SK-MEL-5 (cell line): ENCODE measurements at regions not wholly inside any gene's neighbourhood (a gene's known extent, or its start where the extent isn't known, plus 50 kb on each side); places are given as distances from the start of the nearest gene placed in this dataset.

Experiments
- DNase-seq: peaks from one replicate; pipeline ENCODE4 v3.0.0-alpha.2; 2016; ENCODE audit warnings: low read depth, low spot score
- in situ Hi-C: cut with HindIII; loops from 2 replicates; pipeline ENCODE4 v1.10.0; 2016; ENCODE audit warnings: low sequenced_read_pairs, high pct_unique_total_duplicates, low pct_unique_long_range_greater_than_20kb

DNA sequence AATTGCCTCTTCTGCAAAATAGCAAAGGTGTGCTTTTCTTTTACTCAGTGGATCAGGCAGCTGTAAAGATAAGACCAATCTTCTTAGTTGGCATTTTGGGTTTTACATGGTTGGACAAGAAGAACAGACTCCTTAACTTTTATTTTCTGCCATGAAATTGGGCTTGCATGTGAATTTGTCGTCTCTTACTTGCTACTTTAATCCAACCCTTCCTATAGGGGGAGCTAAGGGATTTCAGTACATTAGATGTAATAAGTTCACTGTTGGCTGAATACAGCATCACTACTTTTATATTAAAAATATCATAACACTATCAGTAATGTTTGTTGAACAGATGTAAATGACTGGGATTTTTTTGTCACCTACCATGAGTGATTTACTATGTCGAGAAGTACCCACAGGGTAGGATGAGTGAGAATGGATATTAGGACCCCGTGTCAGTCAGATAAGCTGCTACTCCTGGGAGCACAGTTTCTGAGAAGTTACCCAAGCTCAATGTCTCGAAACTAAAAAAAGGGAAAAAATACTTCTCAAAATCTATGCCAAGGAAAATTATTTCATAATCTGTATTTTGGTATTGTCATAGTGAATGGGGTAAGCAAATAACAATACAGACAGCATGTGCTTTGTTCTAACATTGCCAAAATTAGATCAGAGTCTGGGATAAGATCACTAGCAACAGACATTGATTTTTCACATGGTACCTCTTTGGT lies 127.4 kb upstream of the AGR3 start:
- DNase-seq, result peak; percentile 77
- in situ Hi-C loops, result no loop called here

DNA sequence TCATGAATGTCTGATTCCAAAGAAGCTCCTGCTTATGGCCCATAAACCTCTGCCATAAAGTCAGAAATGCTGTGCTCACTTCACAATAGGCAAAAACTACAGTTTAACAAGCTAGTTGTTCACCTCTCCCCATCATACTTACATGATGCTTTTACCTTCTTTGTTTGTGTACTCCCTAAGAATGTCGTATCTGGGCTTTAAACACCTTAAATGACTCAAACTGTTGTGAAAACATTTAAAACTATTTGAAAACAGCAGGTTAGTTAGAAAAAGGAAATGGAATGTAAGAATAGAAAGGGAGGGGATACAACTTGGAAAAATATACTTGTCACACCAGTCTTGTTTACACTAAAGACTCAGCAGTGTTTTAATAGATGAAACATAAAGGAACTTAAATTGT lies 128.2 kb upstream of the AGR3 start:
- DNase-seq, result no peak
- in situ Hi-C loops, result no loop called here

DNA sequence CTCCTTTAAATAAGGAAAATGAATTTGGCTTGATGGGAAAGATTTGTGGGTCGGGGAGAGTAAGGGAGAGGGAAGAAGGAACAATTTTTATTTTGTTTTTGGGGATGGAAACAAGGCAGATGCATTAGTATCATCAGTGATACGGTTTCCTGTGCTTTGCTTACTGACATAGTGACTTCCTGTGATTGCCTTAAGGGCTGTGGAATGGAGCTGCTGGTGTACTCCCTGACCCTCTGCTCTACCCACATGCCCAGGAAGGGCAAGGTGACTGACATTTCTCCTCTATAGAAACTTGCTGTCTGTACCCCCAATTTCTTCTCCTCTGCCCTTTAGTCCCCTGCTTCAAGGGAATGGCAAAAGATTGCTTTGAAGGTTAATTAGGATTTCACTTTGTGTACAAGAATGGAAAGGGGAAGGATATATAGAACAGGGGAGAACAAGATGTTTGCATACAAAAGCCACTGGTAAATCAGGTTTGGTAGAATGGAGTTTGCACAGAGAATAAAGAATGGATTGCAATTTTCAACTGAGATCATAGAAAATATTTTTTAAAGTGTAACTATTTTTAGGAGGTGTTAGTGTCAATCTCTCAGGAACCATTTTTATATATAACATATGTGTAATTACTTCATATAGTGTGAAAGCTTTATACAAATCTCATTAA lies 129.0 kb upstream of the AGR3 start:
- in situ Hi-C loops, result no loop called here
- DNase-seq, result no peak

DNA sequence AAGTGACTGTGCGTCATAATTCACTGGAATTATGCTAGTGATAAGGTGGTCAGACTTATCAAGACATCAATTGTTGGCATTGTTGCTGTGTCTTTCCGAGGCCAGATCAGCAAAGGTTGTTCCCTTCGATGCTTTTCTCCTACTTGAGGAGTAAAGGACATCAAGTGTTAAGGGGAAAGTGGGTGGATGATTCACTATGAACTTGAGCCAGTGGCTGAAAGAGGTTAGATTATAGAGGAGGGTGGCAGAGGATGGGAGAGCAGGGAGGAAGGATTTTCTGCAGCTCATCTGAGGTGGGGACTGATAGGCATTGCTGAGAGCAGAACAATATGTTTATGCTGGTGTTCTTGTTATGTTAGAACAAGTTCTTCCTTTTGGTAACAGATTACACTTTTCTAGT lies 131.4 kb upstream of the AGR3 start:
- no peak for DNase-seq
- in situ Hi-C loops, result no loop called here

DNA sequence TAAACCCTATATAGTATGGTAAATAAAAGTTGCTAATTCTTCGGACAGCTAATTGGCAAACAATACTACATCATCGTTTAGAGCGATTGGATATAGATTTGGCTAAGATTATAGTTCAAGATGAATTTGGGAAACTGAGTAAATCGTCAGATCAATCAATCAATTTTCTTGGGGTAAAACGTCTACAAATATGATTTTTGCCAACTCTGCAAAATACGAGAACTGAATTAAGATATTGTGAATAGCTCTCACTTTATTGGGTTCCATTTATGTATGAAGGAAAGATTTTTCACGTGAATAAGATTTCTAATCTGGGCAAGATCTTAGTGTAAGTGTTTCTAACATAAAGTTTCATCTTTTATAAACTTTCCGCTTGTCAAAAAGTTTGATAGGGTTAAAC lies 132.9 kb upstream of the AGR3 start:
- in situ Hi-C loops, result no loop called here
- DNase-seq, result no peak

DNA sequence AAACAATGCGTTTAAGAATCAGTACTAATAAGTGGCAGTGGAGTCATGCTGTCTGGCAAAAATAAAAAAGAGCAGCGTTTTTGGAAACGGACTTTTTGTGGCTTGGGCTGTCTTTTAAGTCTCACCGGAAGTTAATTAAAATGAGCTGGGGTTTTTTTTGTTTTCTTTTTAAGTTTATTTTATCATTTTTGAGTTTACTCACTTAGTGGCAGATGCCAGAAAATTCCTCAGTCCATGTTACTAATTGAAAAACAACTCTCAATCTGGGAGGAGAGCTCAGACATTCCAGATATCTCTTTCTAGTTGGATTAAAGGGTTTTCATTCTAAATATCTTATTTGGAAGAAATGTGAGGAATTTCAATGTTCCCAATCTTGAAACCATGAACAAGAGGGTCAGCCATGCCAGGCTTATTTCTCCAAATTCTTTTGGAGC lies 133.8 kb upstream of the AGR3 start:
- no peak for DNase-seq

DNA sequence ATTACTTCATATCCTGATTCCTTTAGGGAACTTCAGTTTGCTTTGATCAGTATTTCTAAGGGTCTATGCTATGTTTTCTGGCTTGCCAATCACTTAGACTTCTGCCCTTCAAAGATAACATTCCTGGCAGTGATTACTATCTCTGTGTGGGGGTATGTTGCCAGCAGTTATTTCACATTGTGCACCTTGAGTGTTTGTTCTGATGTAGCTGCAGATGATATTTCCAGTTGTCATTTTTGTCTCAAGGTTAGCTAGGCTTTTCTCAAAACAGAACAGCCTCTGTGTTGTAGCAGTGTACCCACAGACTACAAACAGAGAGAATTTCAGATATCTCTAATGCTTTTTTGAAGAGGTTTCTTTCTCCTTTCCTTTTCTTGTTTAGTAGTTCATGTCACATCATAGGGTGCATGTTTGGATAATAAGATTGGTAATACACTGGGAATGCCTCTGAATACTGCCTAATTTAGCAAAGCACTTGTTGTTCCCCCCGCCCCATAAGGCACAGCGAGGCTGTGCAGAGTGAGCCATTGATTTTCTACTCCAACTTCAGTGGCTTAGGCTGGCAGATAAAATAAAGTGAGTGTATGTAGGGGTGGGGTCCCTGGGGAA lies 134.7 kb upstream of the AGR3 start:
- in situ Hi-C loops, result no loop called here
- no peak for DNase-seq

More for the DNA sequence above, 133.8 kb upstream of the AGR3 start:
- in situ Hi-C loops, result no loop called here

DNA sequence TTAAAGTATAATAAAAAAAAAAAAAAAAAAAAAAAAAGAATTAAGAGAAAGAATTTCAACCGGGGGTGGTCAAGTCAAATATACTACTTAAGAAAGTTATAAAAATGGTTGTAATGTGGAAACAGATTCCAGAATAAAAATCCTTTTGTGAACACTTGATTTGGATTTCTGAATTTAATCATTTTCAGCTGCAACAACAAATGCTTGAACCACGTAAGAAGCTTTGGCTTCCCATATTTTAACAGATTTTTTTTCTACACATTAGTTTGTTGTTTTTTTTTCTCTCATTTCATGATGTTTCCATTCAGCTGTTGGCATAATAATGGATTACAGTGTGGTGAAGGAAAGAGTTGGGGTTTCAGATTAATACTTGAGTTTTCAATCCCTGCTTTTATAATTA lies 137.3 kb upstream of the AGR3 start:
- in situ Hi-C loops, result no loop called here
- DNase-seq, result no peak

DNA sequence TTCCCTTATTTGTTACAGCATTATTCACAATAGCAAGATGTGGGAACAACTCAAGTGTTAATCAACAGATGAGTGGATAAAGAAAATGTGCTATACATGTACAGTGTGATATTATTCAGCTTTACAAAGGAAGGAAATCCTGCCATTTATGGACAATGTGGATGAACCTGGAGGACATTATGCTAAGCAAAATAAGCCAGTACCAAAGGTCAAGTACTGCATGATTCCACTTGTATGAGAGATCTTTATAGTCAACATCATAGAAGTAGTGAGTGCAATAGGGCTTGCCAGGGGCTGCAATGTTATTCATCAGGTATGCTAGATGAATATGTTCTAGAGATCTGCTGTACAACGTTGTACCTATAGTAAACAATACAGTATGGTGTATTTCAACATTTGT lies 138.5 kb upstream of the AGR3 start:
- in situ Hi-C loops, result no loop called here
- DNase-seq, result no peak

DNA sequence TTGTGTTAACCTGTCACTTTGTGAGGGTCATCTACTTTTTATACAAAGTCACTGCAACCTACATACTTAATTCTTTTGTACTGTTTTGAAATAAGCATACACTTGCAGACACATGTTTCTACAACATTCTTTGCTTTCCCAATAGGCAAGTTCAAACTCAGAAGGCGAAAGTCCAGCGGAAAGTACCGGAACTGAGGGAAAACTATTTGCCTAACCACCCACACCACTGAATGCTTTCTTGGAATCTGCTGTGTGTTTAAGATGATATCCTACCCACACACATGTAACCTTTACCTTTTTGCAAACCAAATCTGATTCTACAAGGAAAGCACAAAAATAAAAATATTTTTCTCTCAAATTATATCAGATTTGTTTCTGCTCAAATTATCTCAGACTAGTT lies 139.4 kb upstream of the AGR3 start:
- in situ Hi-C loops, result no loop called here
- no peak for DNase-seq

DNA sequence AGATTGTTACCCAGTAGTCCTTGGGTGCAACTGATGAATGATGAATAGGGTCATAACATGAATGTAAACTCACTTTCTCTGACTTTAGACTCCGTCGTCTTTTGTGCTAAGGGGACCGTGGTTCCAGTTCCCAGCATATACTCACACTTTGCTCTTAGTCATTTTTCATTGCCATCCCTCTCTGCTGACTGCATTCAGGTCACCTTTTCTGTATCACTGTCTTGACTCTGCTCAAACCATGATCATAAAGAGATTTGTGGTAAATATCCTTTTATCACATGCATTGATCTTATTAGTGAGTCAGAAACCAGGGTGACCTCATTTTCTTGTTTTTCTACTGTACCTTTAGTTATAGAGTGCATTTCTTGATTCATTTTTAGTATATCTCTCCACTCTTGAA lies 141.1 kb upstream of the AGR3 start:
- in situ Hi-C loops, result no loop called here

DNA sequence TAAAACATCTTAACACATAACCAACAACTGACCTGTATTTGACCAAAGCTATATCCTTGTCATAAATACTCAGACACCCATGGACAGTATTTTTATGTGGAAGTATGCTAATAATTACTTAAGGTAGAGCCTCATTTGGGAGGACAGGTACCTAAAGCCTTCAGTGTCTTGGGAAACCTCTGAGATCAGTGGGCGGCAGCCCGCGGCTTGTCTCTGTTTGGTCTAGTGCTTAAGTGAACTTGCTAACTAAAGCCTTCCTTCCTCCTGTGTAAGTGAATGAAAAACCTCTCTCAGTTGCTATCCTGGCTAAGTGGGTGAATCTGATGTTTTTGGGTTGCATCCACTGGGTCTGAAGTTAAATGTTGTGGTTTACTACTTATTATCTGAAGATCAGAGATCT lies 144.5 kb upstream of the AGR3 start:
- in situ Hi-C loops, result no loop called here
- DNase-seq, result no peak

More for the DNA sequence above, 141.1 kb upstream of the AGR3 start:
- DNase-seq, result no peak

DNA sequence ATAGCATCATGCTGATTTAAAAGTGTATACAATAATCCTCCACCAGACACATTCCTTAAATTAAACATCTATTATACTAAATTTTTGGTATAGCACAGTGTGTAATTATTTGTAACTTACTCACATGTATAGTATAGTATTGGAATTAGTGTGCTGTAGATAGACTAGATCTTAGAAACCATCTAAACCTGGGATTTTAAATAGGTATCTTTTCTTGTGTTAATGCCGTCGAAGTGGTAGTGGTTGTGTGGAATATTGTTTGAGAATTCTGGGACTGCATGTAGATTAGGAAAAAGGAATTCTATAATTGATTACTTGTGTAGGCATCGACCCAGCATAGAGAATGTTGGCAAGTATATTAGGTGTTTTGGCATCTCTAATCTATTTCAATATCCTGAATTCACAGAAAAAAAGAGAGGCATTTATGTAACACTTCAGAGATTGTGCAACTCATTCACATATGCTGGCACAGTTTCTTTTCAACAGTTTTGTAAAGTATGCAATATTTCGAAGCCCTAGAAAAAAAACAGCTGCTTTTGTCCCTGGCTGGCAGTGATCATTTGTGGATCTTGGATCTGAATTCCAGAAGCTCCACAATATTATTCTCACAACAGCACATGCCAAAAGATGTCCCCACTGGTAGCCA lies 145.5 kb upstream of the AGR3 start:
- DNase-seq, result no peak
- in situ Hi-C loops, result no loop called here

DNA sequence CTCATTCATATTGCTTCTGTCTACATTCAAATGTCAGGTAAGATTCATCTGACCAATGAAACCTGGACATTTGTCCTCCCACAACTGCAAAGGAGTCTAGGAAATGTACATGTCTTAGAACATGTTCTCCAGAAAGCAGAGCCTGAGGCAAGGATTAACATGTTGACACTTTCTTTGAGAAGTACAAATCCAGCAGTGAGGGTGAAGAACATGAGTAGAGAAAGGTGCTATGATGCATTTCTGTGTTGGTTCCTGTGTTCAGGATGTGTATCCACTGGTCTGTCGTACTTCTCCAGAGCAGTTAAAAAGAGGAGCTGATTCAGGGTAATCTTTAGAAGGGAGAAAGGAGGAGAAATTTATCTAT lies 146.0 kb upstream of the AGR3 start:
- in situ Hi-C loops, result no loop called here
- DNase-seq, result no peak

DNA sequence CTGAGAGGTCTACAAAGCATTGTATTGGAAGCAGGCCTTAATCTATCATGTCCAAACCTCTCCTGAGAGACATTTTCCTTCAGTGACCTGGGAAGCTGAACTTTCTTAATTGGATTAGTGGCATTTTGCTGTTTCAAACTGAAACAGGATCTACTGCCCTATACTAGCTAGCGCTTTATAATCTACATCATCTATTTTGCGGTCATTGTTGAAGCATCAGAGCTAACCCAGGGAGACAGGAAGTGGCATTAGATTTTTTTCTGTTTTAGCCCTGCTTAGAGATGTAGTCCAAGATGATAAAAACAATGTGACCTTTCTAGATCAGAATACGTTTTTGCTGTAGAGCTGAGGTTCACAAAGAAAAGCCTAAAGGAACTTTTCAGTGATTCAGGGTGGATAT lies 147.4 kb upstream of the AGR3 start:
- in situ Hi-C loops, result no loop called here
- no peak for DNase-seq

DNA sequence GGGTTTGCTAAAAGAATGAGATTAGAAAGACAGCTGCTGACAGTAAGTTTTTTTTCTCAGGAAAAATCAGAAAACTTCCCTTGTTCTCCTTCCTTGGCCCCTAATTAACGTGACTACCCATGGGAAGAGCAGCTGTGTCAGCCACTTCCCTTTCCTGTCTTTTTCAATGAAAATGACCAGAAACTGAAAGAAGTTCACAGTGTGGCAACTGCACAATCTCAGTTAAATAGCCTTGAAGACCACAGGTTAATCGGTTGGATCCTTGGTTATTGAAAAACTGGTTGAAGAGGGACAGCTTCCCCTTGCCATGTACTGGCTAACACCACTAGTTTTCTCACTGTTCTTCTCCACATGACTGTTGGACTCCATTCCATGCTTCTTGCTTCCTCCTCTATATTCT lies 148.8 kb upstream of the AGR3 start:
- DNase-seq, result no peak
- in situ Hi-C loops, result no loop called here

DNA sequence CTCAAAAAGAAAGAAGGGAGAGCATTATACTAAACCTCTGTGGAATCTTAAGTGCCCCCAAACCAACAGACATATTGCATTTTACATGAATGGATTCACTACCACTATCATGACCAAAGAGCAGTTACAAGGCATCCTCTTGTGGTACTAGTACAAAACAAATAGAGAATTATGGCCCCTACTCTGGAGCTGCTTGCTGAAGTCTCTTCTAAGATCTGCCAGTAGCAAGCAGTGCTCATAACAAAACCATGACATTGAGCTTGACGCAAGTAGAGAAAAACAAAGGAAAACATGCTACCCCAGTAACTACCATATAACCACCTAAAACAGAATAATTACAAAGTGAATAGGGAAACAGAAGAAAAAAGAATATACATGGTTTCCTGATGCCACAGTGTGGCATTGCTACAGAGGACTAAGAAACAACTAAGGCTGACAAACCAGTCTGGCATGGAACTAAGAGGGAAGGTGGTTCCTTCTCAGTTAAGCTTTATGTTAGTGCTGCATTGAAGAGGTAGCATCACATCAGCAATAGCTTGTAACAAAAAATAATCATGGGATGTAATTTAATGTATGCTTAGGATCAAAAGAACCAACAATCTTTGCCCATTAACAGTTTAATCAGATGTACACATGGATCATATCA lies 150.2 kb upstream of the AGR3 start:
- in situ Hi-C loops, result no loop called here
- DNase-seq, result no peak

DNA sequence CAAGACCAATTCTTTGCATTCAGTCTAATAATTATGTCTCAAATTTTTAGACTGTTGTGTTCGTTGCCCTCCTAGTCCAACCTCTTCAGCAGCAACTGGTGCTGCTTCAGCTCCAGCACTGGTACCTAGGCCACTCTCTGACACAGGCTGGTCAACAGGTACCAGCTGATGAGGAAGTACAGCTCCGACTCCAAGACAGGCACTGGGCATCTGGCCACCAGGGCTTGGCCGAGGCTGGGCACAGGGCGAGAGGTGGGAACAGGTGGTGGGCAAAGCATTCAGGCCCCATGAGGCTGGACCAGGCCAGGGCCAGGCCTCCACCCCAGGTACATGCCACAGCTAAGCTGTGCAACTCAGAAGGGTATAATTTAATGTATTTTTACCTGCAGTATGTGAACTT lies 151.5 kb upstream of the AGR3 start:
- in situ Hi-C loops, result no loop called here
- DNase-seq, result no peak
